GM23338 (cell line): ENCODE measurements at regions not wholly inside any gene's neighbourhood (a gene's known extent, or its start where the extent isn't known, plus 50 kb on each side); places are given as distances from the start of the nearest gene placed in this dataset.

Experiments used
- ATAC-seq: fragments of 200-7000 bp; cut with Tn5 transposase; 3 replicates; pipeline ENCODE4 v1.9.1; 2020
- DNase-seq: peaks from one replicate; pipeline ENCODE4 v3.0.0-alpha.2; 2015; ENCODE audit warnings: low spot score
- H2AFZ ChIP-seq: fragments of 200-600 bp; sonication (generic); 2 replicates; pipeline ENCODE4 v1.8.0; 2016; ENCODE audit warnings: antibody characterized with exemption, mild to moderate bottlenecking, moderate library complexity
- H3F3A ChIP-seq: fragments of 200-600 bp; sonication (generic); replicated peaks from 2 replicates; pipeline ENCODE4 v1.8.0; 2017; ENCODE audit warnings: antibody characterized with exemption, mixed run types, low read depth
- H3K27ac ChIP-seq: fragments of 200-600 bp; sonication (generic); 2 replicates; pipeline ENCODE4 v1.6.1; 2016; ENCODE audit warnings: low read depth
- H3K27me3 ChIP-seq: fragments of 200-600 bp; sonication (generic); 2 replicates; pipeline ENCODE4 v1.8.0; 2016; ENCODE audit warnings: mild to moderate bottlenecking, mixed run types, moderate library complexity; ENCODE audit not compliant: insufficient read depth
- H3K36me3 ChIP-seq: fragments of 200-600 bp; sonication (generic); 2 replicates; pipeline ENCODE4 v1.8.0; 2016; ENCODE audit warnings: mild to moderate bottlenecking; ENCODE audit not compliant: insufficient read depth
- H3K4me1 ChIP-seq: fragments of 200-600 bp; sonication (generic); 2 replicates; pipeline ENCODE4 v1.8.0; 2016; ENCODE audit warnings: mild to moderate bottlenecking, moderate library complexity; ENCODE audit not compliant: insufficient read depth
- H3K4me2 ChIP-seq: fragments of 200-600 bp; sonication (generic); 2 replicates; pipeline ENCODE4 v1.7.1; 2017; ENCODE audit warnings: mixed run types
- H3K4me3 ChIP-seq: fragments of 200-600 bp; sonication (generic); 2 replicates; pipeline ENCODE4 v1.6.1; 2016; ENCODE audit warnings: mixed run types
- H3K79me2 ChIP-seq: fragments of 200-600 bp; sonication (generic); replicated peaks from 2 replicates; pipeline ENCODE4 v1.8.0; 2017; ENCODE audit warnings: mild to moderate bottlenecking; ENCODE audit not compliant: insufficient read depth
- H3K9me2 ChIP-seq: fragments of 200-600 bp; sonication (generic); 2 replicates; pipeline ENCODE4 v1.8.0; 2017; ENCODE audit not compliant: insufficient read depth
- H4K20me1 ChIP-seq: fragments of 200-600 bp; sonication (generic); replicated peaks from 2 replicates; pipeline ENCODE4 v1.8.0; 2017; ENCODE audit warnings: mild to moderate bottlenecking; ENCODE audit not compliant: insufficient read depth
- H3K27ac Mint-ChIP-seq: 2 replicates; pipeline ENCODE4 v1.8.0; 2020; ENCODE audit warnings: inconsistent platforms, mild to moderate bottlenecking, moderate library complexity, mixed read lengths
- H3K27me3 Mint-ChIP-seq: 3 replicates; pipeline ENCODE4 v1.8.0; 2022; ENCODE audit warnings: low read depth, mild to moderate bottlenecking, moderate library complexity, mixed read lengths, inconsistent platforms; ENCODE audit not compliant: insufficient read depth, poor library complexity
- H3K36me3 Mint-ChIP-seq: 3 replicates; pipeline ENCODE4 v1.8.0; 2021; ENCODE audit warnings: low read depth, mild to moderate bottlenecking, inconsistent platforms, moderate library complexity, mixed read lengths
- H3K4me1 Mint-ChIP-seq: 3 replicates; pipeline ENCODE4 v1.8.0; 2020; ENCODE audit warnings: mild to moderate bottlenecking, inconsistent platforms, mixed read lengths
- H3K4me3 Mint-ChIP-seq: 3 replicates; pipeline ENCODE4 v1.8.0; 2021; ENCODE audit warnings: moderate library complexity, mild to moderate bottlenecking, inconsistent platforms, mixed read lengths
- H3K9me3 Mint-ChIP-seq: 3 replicates; pipeline ENCODE4 v1.8.0; 2020; ENCODE audit warnings: moderate library complexity, mild to moderate bottlenecking, inconsistent platforms, mixed read lengths
- CREB1 ChIP-seq: fragments of 250-450 bp; sonication (Bioruptor Pico); IDR thresholded peaks from 2 replicates; pipeline ENCODE4 v1.5.0; 2020; ENCODE audit warnings: low read depth, mild to moderate bottlenecking, moderate library complexity
- CTCF ChIP-seq, 2 experiments: fragments of 200-600 bp in 1 of 2; sonication (generic) in 1 of 2; conservative IDR thresholded peaks; 2 replicates each; pipeline versions ENCODE4 v1.5.1 to v1.6.1; 2016 to 2017; ENCODE audit warnings: antibody characterized with exemption in 2 of 2, low read depth in 2 of 2, mild to moderate bottlenecking in 2 of 2, moderate library complexity in 1 of 2
- ETS1 ChIP-seq: IDR thresholded peaks from 2 replicates; pipeline ENCODE4 v1.6.1; 2016; ENCODE audit warnings: antibody characterized with exemption
- EZH2 ChIP-seq: fragments of 200-600 bp; sonication (generic); IDR thresholded peaks from one replicate; pipeline ENCODE4 v1.8.0; 2017; ENCODE audit warnings: antibody characterized with exemption, mild to moderate bottlenecking, low read depth; ENCODE audit not compliant: unreplicated experiment
- EZH2phosphoT487 ChIP-seq: fragments of 200-600 bp; sonication (generic); IDR thresholded peaks from one replicate; pipeline ENCODE4 v1.8.1; 2018; ENCODE audit warnings: antibody characterized with exemption; ENCODE audit not compliant: unreplicated experiment
- JUNB ChIP-seq: IDR thresholded peaks from one replicate; pipeline ENCODE4 v1.6.1; 2016; ENCODE audit warnings: antibody characterized with exemption; ENCODE audit not compliant: unreplicated experiment
- POLR2AphosphoS5 ChIP-seq: IDR thresholded peaks from 2 replicates; pipeline ENCODE4 v1.6.1; 2016; ENCODE audit warnings: antibody characterized with exemption, low read depth
- STAT1 ChIP-seq: IDR thresholded peaks from one replicate; pipeline ENCODE4 v1.6.1; 2016; ENCODE audit warnings: antibody characterized with exemption; ENCODE audit not compliant: unreplicated experiment
- ZNF114 ChIP-seq: fragments of 250-450 bp; sonication (Bioruptor Pico); IDR thresholded peaks from 2 replicates; pipeline ENCODE4 v1.5.0; 2020; ENCODE audit warnings: mild to moderate bottlenecking, moderate library complexity
- ZNF331 ChIP-seq: fragments of 250-450 bp; sonication (Bioruptor Pico); IDR thresholded peaks from 2 replicates; pipeline ENCODE4 v1.5.0; 2020; ENCODE audit warnings: low read depth, mild to moderate bottlenecking, moderate library complexity
- TF ChIP-seq, protein P1 (sequence below): IDR thresholded peaks from one replicate; pipeline ENCODE4 v1.6.1; 2018; ENCODE audit warnings: antibody characterized with exemption; ENCODE audit not compliant: unreplicated experiment

GRCh38 chr1:172939475-172939874, 111.3 kb downstream of the TNFSF18 start (continued):
- TF ChIP-seq ZNF331 (CRISPR knock-in tag) = no peak
- no peak for TF ChIP-seq JUNB
- no peak for TF ChIP-seq ZNF114 (CRISPR knock-in tag)
- no peak for TF ChIP-seq CTCF (conservative IDR thresholded peaks at IDR 0.05; ENCODE audit: low read depth in 2 of 2)
- no peak for TF ChIP-seq ETS1
- no peak for TF ChIP-seq CREB1 (CRISPR knock-in tag)
- TF ChIP-seq STAT1 = no peak

DNA sequence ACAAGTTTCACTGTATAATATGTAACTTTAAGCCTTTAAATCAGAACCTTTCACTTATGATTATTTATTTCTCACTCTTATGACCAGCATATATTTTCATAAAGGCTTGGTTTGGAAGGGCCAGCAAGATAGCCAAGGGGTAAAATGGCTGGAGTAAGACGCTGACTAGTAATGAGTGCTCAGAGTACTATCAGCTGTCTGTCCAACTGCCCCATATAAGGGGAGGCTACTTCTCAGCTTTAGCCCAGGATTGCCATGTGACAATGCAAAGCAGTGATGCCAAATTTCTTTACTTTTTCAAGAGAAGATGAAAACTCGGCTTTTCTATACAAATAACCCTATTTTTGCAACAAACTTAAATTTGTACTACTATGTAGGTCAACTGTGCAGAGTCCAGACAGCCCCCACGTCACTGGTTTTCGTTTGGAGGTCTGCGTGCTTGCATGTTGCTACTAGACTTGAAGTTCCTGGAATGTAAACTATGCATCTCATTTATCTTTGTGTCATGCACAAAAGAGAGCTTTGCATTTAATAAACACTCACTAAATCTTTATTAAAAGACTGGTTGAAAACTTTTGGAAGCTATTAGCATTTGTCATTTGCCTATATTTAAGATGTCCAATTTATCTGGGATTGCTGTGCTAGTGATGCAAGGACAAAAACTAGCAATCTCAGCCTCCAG, 110.4 kb downstream of the TNFSF18 start:
- Histone ChIP-seq H3K79me2 (no peaks in the 10 kb centered on the region), H3K27me3 (no peaks in the 10 kb centered on the region), H3K4me1 (no peaks in the 10 kb centered on the region), H3K36me3 (no peaks in the 10 kb centered on the region), H3K4me2 (no peak overlapping the region), H3K9me2 (peaks cover 3% of the 10 kb centered on the region), H3K4me3 (no peak overlapping the region), H4K20me1 (no peaks in the 10 kb centered on the region), H3K27ac (no peak overlapping the region), H3F3A (no peaks in the 10 kb centered on the region), H2AFZ (no peak overlapping the region)
- no peak for DNase-seq
- Mint-ChIP-seq H3K27me3 (no peaks in the 10 kb centered on the region), H3K27ac (no peak overlapping the region), H3K36me3 (no peaks in the 10 kb centered on the region), H3K4me3 (no peak overlapping the region), H3K4me1 (no peaks in the 10 kb centered on the region), H3K9me3 (no peaks in the 10 kb centered on the region)
- ATAC-seq = no peak
- no peak for TF ChIP-seq ZNF331 (CRISPR knock-in tag)
- TF ChIP-seq POLR2AphosphoS5 = no peak
- TF ChIP-seq, protein P1, sequence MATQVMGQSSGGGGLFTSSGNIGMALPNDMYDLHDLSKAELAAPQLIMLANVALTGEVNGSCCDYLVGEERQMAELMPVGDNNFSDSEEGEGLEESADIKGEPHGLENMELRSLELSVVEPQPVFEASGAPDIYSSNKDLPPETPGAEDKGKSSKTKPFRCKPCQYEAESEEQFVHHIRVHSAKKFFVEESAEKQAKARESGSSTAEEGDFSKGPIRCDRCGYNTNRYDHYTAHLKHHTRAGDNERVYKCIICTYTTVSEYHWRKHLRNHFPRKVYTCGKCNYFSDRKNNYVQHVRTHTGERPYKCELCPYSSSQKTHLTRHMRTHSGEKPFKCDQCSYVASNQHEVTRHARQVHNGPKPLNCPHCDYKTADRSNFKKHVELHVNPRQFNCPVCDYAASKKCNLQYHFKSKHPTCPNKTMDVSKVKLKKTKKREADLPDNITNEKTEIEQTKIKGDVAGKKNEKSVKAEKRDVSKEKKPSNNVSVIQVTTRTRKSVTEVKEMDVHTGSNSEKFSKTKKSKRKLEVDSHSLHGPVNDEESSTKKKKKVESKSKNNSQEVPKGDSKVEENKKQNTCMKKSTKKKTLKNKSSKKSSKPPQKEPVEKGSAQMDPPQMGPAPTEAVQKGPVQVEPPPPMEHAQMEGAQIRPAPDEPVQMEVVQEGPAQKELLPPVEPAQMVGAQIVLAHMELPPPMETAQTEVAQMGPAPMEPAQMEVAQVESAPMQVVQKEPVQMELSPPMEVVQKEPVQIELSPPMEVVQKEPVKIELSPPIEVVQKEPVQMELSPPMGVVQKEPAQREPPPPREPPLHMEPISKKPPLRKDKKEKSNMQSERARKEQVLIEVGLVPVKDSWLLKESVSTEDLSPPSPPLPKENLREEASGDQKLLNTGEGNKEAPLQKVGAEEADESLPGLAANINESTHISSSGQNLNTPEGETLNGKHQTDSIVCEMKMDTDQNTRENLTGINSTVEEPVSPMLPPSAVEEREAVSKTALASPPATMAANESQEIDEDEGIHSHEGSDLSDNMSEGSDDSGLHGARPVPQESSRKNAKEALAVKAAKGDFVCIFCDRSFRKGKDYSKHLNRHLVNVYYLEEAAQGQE = no peak
- TF ChIP-seq CTCF (conservative IDR thresholded peaks at IDR 0.05; ENCODE audit: low read depth in 2 of 2) = no peak
- no peak for TF ChIP-seq EZH2phosphoT487
- no peak for TF ChIP-seq EZH2
- TF ChIP-seq STAT1 = no peak
